CD4-positive, alpha-beta T cell treated with Interleukin-12 subunit alpha and Interleukin-12 subunit beta, for 1 hour (primary cell): ENCODE measurements at regions not wholly inside any gene's neighbourhood (a gene's known extent, or its start where the extent isn't known, plus 50 kb on each side); places are given as distances from the start of the nearest gene placed in this dataset.

Experiments used
- DNase-seq: peaks from one replicate; pipeline ENCODE4 v3.0.0-alpha.2; 2020

DNA sequence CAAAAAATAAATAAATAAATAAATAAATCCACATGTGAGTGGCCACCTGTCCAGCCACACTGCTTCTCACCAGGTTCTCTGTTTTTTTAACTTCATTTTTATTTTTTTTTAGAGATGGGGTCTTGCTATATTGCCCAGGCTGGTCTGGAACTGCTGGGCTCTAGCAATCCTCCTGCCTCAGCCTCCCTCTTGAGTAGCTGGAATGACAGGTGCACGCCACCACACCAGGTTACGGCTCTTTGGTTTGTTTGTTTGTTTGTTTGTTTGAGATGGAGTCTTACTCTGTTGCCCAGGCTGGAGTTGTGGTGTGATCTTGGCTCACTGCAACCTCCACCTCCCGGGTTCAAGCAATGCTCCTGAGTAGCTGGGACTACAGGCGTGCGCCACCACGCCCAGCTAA lies 94.5 kb upstream of the CACNA1A start:
- no peak for DNase-seq

DNA sequence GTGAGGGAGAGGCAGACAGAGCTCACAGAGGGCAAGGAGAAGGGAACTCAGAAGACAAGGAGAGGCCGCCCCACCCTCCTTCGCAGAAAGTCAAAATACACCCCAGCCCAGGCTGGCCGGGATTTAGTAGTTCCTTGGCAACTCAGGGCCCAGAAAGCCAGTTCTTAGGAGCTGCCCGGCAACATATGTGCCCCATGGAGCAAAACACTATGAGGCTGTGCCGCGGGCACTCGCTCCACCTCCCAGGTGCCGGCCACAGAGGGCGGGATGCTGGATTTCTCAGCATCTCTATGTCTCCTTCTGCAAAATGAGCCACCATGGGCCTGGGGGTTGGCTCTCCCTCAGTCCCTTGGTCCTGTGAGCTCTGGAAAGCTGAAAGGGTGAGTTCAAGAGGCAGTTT lies 93.8 kb upstream of the CACNA1A start:
- DNase-seq, result no peak

DNA sequence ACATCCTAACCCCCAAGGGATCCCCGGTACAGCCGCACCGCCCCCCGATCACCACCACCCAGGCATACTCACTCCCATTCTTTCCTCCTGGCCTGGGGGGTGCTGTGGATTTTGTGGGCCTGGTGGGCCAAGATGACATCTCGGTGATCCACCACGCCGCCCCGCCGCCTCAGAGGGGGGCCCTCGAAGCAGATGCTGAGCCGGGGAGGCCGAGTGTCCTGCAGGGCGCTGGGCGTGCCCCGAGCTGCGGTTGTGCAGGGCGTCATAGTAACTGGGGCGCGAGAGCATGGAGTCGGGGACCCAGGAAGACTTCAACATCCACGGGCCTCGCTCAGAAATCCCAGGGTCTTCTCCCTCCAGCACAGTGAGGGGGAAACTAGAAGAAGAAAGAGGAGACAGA lies 93.4 kb upstream of the CACNA1A start:
- no peak for DNase-seq

DNA sequence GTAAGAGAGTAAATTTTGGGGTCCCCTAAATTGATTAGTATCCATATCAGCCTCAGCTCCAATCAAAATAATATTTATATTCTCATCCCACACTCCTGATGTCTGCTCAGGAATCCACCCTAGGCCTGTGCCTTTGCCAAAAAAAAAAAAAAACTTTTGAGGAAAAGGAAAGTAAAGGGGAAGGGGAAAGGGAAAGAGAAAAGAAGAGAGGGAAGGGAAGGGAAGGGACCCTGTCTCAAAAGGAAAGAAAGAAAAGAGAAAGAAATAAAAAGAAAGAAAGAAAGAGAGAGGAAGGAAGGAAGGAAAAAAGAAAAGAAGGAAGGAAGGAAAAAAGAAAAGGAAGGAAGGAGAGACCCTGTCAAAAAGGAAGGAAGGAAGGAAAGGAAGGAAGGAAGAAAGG lies 91.8 kb upstream of the CACNA1A start:
- no peak for DNase-seq

DNA sequence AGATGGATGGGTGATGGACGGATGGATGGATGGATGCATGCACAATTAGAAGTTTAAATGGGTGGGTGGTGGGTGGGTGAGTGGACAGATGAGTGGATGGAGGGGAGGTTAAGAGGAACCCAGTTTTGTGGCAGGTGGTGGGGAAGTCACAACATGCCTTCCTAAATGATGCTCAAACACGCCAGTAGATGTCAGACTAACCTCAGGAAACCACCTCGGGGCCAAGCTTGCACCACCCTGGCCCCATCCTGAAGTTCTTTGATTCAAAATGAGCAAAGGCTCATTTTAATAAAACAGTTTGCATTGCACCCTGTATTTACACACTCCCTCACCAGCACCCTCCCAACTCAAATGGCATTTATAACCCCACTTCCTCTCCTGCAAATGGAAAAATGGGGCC lies 91.4 kb upstream of the CACNA1A start:
- peak; percentile 69 for DNase-seq

DNA sequence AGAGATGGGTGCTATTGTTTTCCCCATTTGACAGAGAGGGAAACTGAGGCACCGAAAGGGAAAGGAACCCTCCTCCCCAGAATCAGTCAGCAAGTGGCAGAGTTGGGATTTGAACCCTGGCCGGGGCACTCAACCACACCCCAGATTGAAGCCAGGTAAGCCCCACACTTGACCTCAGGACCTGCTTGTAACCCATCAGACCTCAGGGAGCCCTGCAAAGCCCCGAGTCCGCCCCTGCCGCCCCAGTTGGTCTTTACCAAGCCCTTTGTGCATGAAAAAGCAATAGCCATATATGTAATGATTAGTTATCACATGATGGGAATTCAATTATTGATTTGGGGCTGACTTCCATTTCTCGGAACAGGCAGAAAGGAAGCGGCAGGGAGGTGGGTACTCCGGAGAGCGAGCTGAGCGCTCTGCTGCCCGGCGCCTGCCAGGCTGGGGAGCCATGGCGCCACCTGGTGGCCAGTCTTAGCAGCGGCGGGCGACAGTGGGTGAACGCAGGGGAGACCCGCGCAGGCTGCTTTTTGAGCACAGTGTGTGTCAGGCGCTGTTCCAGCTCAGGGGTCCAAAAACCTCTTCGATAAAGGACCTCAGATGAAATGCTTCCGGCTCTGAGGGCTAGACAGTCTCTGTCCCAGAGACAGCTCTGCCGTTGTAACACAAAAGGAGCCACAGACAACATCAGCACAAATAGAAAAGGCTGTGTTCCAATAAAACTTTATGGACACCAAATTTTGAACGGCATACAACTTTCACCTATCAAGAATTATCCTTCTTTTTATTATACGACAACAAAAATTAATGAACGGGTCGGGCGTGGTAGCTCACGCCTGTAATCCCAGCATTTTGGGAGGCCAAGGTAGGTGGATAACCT lies 82.9 kb upstream of the CACNA1A start:
- peak; percentile 82 for DNase-seq

DNA sequence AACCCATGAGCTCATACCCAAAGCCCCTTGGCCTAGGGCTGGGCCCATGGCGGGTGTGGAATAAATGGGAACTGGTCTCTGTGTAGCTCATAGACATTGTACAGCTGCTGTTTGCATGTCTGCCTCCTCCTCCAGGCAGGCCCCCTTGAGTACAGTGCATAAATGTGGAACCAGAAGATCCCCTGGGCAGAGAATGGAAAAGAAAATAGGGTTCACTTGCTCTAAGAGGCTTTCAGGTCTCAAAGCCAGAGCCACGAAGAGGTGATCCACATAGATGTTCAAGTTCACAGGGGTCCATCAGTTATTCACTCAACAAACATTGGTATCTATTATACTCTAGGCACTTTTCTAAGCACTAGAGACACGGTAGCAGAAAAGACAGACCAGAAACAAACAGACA lies 79.2 kb upstream of the CACNA1A start:
- DNase-seq, result no peak

DNA sequence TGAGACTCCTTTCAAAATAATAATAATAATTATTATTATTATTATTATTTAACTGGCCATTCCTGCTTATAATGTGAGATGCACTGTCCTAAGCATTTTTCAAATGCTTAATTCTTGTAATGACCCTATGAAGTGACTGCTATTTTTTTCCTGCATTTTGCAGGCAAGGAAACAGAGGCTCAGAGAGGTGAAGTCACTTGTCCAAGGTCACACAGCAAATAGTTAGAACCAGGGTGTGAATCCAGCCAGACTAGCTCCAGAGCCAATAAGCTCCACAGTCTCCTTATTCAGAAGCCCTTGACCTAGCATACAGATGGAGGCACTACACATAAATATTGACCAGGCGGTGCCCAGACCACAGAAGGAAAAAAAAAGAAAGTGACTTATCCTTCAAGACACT lies 77.5 kb upstream of the CACNA1A start:
- no peak for DNase-seq

DNA sequence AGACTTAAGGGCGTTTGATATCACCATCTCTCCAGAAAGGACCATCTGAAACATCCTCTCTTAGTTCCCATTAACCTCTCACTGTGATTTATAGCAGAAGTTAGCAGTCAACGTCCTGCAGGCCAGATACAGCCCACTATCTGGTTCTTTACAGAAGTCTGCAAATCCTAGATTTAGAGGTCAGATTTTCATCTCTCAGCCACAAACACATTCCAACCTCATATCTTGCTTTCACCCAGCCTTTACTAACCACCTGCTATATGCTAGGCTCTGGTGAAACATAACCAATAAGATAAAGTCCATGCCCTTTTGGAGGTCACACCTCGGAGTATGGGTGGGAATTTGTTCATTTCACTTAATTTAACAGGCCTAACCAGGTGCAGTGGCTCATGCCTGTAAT lies 76.8 kb upstream of the CACNA1A start:
- no peak for DNase-seq

DNA sequence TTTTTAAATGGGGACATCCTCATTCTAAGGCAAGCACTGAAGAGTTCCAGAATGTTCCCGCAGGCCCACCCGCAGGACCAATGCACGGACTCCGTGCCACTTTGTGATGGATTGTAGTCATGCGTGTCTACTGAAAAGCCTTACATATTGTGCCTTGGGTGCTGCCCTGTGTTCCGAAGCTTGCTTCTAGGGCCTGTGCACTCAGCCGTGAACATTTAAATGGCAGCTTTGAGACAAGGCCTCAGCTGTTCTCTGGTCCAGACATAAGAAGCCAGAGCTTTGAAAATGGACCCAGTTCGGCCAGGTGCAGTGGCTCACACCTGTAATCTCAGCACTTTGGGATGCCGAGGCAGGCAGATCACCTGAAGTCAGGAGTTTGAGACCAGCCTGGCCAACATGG lies 75.3 kb upstream of the CACNA1A start:
- DNase-seq, result no peak

DNA sequence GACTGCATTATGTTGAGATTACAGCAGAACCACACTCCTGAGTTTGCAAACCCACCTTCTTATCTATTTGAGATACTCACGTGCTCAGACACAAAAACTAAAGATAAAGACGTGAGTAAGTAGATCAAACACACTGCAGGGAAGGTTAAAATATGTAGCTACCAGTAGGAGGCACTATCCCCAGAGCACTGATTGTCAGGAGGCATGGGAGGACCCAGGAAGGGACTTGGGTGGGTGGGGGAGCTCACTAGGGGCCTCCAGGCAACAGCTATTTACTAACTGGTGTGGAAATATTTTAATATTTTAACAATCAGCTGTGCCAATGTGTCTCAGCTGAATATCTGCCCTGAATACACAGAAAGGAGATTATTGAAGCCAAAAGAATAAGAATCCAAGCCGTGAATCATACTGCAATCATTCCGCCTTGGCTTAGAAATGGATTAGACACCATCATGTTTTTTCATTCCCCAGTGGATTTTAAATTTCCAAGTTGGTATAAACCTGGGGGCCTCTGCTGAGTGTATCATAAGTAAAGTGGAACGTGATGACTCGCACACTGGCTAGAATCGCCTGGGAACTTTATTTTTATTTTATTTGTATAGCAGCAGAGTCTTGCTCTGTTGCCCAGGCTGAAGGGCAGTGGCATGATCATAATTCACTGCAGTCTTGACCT lies 73.2 kb upstream of the CACNA1A start:
- DNase-seq, result no peak

DNA sequence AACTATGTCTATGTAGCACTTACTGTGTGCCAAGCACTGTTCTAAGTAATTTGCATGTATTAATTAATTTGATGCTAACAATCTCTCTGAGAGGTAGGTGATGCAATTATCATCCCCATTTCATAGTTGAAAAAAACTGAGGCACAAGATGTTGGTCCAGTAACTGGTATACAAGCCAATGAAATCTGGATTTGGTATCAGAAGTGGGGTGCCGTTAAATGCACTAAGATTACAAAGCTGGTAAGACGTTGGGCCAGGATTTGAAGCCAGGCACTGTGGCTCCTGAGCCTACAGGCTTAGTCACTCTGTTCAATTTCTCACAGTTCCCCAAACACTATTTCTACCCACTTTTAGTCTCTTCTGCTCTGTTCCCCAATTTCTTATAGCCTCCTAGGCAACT lies 70.4 kb upstream of the CACNA1A start:
- no peak for DNase-seq

DNA sequence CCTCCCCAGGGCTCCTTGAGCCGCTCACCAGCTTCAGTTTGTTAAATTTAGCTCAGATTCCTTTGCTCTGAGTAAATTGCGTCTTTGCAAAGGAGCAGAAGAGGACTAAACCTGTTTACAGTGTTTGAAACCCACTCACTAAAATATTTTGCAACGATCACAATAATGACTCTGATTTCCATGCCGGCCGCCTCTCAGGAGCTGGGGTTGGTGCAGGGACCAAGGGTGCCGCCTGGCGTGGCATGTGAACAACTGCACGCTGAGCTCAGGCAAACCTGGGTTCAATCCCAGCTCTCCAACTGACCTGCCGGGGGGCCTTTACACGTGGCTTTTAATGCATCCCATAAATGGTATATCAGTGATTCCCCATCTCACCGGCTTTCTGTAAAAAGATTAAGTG lies 68.7 kb upstream of the CACNA1A start:
- no peak for DNase-seq

DNA sequence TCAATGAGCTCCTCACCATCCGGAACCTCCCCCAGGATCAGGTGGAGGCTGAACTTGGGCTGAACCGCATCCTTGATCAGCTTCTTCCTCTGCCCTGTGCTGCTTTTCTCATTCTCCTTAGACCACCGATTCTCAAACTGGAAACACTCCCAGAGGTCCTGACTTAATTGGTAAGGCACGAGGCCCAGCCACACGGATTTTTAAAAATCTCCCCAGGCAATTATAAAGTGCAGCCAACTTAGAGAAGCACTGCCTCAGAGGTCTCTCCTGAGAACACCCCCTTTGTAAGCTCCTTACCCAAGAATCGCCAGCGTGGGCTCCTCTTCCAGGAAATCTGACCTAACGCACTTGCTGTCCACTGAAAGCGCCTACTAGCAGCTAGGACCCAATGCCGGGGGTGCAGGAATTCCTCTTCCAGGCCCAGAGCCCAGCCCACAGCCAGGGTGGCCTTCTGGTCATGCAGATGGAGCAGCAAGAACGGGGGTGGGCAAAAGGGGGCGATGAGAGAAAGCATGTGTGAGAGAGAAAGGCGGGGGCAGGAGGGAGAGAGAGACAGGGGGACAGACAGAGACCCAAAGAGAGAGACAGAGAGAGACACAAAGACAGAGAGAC lies 66.9 kb upstream of the CACNA1A start:
- DNase-seq, result no peak

DNA sequence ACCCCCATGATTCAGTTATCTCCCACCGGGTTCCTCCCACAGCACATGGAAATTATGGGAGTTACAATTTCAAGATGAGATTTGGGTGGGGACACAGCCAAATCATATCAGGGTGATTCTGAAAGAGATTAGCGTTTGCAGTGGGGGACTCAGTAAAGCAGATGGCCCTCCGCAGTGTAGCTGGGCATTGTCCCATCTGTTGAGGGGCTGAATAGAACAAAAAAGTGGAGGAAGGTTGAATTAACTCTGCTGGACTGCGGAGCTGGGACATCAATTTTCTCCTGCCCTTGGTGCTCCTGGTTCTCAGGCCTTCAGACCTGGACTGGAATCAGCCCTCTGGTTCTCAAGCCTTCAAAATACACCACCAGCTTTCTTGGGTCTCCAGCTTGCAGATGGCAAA lies 55.2 kb upstream of the CACNA1A start:
- no peak for DNase-seq

DNA sequence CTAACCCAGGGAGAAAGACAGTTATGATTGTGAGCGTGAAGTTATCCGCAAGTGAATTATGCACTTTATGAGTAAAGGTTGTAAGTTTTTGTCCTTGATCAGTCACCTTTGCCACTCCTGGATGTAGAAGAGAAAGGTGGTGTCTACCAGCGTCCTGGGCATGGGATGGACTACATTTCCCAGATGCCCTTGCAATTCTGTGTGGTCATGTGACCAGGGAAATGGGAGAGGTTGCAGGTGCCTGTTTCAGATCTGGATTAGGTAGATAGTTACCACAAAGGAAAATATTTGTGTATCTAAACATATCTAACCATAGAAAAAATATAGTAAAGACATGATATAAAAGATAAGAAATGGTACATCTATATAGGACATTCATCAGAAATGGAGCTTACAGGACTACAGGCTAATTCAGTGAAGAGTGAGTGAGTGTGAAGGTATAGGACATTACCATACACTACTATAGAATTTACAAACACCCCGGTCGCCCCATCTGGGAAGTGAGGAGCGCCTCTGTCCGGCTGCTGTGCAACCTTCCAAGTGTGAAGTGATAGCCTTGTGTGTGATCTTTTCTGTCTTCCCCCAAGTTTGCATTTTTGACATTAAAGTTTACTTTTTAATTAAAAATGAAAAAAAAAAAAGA lies 51.6 kb upstream of the CACNA1A start:
- peak; percentile 18 for DNase-seq

DNA sequence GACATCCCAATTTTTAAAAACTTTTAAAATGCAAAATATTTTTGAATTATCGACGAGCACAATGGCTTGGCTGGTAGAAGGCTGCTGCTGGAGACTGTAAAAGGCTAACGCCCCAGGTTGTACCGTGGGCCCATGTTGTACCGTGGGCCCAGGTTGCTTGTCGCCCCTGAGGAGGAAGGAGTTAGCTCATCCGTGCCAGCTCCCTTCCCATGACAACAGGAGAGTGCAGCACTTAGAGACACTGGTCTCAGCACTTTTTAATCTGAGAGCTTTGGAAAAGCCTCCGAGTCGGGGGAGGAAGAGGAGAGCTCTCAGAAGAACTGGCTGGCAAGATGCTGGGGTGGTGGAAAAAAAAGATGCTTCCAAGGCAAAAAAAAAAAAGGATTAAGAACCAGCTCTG lies 50.3 kb upstream of the CACNA1A start:
- DNase-seq, result no peak
